HG02852 (cell line): ENCODE measurements at regions not wholly inside any gene's neighbourhood (a gene's known extent, or its start where the extent isn't known, plus 50 kb on each side); places are given as distances from the start of the nearest gene placed in this dataset.
"Not testable (repeated sequence)": the region's sequence is repeated elsewhere in the genome, so short reads cannot be mapped to it uniquely, and the experiment has no call there.

ENCODE experiments used
- ATAC-seq: cut with Tn5 transposase; IDR thresholded peaks from one replicate; pipeline ENCODE4 v1.9.1; 2021; ENCODE audit warnings: mild to moderate bottlenecking, moderate library complexity; ENCODE audit not compliant: unreplicated experiment

DNA sequence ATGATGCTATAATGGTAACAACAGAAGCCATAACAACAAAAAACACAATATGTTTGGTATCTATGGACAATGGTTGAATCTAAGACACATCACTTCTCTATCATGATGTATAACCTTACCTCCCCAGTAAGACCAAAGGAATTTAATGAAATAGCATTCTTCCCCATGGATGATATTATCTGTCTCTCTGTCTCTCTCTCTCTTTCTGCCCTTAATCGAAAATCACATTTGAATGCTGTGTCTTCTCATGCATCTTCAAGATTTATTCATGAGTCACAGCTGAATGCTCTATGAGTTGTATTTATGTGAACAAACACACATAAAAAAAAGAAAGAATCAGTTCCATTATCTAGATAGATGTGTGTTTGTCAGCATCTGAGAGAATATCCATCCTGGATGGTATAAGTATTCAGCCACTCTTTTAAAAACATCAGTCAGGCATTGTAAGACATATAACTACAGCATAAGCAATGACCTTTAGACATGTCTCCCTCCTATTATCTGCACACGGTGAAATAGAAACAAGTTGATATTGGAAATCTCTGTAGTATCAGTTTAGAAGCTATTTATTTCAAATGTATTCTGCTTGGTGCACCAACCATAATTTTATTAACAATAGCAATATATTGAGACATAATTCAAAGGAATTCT is 433.3 kb downstream of the TOX3 start:
- no peak for ATAC-seq

DNA sequence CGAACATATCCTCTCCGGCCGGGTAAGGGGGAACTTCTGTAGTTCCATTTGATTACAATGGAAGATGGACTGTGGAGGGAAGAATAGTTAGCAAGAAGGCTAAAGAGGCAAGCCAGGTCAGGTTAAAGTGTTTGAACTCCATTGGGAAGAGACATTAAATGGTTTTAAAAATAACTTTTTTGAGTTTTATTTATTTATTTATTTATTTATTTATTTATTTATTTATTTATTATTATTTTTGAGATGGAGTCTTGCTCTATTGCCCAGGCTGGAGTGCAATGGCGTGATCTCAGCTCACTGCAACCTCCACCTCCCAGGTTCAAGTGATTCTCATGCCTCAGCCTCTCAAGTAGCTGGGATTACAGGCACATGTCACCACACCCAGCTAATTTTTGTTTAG is 441.9 kb downstream of the TOX3 start:
- not testable (repeated sequence) for ATAC-seq

DNA sequence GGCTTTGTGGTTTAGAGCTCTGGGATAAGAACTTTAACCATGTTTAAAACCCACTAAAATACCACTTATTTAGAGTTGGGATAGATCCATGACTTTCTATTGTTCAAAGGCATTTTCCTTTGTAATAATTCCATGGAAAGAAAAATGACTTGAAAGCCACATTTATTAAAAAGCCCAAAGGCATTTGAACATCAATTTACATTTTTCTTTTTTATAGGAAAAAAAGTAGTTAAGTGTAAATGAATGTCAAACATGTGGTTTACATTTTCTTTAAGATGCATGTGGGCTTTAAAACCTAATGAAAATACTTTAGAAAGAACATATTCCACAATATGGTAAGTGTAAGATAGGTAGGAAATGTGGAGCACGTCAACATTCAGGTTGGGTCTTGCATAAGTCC is 443.2 kb downstream of the TOX3 start:
- no peak for ATAC-seq

DNA sequence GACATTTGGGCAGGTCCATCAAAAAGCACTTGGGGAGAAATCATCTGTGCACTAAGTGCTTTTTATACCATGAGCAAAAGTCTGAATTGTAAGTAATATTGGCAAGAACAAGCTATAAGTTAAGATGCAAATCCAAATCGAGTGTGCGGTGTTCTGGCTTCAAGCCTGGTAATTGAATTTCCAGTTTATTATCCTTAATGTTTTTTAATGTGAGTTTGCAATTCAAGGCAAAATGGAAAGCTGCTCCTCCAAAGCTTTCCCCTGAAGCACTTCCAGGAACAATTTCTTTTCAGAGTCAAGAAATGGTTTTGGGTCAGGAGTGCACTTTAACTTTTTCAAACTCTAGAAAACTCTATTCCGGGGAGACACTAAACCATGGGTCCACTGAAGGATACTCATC is 445.7 kb downstream of the TOX3 start:
- no peak for ATAC-seq

DNA sequence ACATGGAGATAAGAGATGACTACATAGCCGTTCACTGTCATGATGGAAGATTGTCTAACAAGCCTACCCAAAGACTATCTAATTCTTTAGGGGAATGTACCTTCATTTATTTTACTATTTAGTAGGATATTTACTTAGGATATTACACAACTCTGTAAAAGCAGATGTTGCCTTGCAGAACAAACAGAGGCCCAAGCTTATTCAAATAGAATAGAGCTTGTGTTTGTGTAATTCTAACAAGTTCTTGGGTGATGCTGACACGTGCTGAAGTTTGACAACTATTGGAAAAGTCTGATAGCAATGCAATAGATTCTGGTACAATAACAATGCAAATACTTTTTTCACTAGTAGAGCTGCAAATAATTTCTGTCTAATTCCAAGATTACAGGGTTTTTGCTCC is 447.6 kb downstream of the TOX3 start:
- ATAC-seq = no peak

DNA sequence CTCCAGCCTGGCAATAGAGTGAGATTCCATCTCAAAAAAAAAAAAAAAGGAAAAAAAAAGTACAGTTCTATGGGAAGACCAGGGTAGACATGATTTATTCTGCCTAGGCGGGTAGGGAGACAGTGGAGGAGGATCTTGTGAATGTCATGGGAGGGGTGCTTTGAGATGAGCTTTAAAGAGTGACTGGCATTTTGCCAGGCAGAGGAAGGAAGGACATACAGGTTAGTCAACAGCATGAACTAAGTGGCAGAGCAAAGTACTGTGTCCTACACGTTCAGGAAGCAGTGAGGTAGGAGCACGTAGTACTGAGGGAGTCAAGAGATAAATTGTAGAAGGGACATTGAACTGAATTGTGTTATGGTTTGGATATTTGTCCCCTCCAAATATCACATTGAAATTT is 451.5 kb downstream of the TOX3 start:
- no peak for ATAC-seq

DNA sequence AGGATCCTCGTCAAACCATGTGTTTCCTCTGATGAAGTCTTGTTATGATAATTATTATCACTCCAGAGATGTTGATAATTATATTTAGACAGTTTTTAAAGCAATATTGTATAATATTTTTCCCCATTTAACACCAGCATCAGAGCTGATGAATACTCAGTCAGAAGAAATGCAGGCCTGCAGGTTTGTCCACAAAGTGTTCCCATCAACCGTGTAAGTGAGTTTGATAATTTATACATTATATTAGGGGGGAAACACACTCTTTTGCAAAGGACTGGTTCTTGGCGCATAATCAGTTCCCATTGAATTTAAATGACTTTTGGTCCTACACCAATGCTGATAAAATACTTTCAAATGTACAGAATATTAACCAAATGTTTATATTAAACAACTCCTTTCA is 454.8 kb downstream of the TOX3 start:
- no peak for ATAC-seq

DNA sequence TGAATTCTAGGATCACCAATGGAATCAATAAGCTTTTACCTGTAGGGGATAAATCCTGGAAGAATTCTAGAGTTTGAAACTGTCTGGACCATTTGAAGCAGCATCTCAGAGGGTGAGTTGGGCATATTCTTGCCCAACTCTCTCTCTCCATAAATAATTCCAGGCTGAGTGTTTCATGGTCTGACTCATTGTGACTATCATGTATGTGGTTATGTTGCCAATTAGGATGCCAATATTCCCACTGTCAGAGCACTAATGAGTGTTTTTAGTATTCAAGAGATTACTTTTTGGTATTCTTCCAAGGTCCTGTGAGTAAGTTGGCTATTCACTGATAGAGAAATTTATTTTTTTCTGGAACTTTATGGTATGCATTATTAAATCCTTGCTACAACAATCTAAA is 456.9 kb downstream of the TOX3 start:
- ATAC-seq = no peak

DNA sequence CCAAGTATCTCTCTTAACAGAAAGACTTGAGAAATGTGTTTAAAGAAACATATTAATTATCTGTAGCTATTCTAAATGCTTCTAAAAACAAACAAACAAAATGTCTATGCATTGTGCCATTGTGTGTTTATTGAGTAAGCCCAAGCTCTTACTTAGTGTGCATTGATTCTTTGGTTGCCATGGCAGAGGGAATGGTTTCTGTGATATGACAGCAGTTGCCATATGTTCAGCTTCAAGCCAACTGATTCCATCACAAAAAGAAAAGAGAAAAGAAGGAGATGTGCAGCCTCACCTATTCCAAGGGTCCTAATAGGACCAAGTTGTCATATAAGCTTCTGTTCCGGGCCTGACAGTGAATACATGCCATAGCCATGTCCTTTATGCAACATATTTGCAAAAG is 457.5 kb downstream of the TOX3 start:
- no peak for ATAC-seq

DNA sequence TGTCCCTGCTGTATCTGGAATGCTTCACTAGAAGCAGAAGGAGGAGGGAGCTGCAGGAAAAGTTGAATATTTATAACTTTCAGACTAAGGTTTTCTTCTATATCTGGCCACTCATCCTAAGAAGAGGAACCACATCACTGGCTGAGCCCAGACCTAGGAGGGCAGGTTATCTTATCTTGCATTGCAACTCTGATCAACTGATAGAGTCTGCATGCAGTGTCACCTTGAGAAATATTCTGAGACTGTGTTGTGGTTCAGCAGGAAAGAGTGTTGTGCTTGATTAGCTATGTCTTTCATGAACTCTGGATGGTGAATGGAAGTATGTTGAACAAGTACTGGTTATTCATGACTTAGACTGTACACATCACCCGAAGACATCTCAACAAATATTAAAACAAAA is 460.0 kb downstream of the TOX3 start:
- ATAC-seq = no peak

DNA sequence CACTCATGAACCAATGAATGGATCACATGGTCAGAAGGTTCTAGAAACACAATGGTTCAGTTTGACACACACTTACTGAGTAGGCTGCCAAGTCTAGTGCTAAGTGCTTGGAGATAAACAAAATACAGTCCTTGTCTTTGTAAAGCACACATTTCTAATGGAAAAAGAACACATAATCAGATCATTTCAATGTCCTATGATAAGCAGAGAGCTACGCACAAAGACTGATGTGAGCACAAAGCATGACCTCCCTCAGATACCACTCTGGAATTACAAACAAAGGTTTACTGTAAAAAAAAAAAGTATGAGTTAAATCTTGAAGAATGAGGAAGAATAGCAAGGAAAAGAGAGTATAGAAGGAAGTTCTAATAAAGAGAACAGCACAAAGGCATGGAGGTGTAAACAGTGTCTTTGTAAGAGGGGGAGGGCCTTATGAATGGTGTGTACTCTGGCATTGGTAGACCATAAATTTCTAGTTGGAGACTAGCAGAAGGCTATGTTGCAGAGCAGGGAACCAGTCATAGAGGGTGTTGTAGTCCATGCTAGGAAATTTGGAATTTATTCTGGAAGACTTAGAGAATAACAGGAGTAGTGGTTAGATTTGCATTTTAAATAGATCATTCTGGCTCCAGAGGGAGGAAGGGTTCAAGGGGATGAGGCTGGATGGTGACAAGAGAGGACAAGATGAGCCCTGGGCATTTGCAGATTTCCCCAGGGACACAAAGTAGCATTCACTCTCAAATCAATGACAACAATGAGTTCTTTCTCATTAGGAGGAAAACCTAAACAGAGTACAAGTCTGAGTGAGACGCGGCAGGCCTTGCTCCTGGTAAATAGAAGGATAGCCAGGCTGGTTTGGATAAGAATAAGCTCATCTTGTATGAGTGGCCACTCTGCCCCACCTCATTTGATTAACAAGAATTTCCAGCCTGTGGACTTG is 468.0 kb downstream of the TOX3 start:
- ATAC-seq = no peak

DNA sequence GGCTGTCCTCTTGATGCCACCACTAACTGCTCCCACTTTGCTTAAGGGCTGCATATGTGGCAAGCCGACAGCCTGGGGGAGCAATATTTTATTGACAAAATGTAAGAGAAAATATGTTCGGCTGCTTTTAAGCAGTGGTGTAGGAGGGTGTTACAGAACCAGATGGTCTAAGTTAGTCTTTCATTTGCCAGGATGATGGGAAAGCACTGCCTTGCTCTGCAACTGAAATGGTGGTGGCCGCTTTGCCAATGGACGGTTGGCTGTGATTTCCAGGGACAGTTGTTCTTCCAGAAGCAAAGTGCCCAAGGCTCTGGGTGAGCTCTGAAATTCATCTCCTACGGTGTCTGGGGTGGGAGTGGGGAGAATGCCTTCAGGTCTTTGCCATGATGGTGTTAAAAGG is 469.3 kb downstream of the TOX3 start:
- ATAC-seq = no peak

DNA sequence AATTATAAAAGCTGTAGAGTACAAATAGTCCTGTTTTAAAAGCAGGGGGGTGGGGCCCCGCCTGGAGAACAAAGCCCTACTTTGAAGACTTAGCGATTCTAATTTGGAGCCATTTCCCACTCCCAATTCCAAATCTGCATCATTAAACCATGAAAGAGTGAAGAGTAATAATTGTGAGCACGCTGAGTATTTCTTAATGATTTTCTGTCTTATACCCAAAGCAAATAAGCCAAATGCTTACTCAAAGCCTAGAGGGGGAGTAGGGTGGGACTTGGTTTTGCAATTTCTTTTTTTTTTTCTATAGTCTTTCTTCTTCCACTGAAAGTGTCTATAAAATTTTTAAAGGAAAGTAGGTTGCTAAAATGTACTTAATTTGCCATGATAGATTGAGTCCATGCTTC is 470.1 kb downstream of the TOX3 start:
- ATAC-seq = no peak

DNA sequence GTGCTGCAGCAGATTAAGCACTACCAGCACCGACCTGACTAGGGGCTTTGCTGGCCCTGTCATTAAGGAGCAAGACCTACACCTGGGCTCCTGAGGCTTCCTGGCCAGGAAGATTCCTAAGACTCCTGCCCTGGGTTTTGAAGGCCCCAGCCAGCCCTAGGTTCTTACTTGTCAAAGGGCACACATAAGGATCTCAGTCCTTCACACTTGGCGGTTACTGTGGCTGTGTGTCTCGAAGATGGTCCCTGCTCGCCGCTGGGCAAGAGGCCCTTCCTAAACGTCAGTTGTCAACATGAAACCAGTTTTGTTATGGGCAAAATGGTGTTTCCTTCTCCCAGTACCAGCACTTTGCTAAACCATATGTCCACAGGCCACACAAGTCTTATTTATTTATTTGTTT is 470.6 kb downstream of the TOX3 start:
- no peak for ATAC-seq

DNA sequence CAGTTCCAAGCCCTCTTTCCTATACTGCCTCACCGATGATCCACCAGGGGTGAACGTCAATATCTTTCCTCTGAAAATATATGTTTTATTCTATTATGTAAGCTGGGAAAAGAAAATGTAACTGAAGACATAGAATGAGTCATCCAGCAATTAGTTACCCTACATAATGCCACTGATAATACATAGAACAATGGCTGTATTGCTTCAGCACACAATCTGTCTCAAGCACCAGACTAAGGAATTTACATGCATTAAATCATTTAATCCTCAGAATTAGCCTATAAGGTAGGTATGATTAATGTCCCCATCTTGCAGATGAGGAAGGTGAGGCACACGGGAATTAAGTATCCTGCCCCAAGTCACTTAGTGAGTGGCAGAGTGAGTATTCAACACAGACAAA is 472.8 kb downstream of the TOX3 start:
- ATAC-seq = no peak

DNA sequence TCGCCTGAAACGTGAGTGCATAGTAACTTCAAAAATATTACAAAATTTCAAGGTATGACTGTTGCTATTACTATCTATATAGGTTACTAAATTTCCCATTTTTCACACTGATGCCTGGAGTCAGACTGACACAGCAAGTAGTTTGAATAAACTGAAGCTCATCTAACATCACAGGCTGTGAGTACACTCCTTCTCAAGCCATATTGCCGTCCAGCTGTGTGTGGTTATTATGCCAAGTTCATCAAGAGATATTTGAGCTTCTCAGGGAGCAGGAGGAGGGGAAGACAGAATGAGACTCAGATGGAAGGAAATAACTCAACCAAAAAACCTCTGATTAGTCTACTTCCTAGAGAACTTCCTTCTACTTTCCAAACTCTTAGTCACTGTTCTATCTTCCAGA is 473.9 kb downstream of the TOX3 start:
- ATAC-seq = no peak

DNA sequence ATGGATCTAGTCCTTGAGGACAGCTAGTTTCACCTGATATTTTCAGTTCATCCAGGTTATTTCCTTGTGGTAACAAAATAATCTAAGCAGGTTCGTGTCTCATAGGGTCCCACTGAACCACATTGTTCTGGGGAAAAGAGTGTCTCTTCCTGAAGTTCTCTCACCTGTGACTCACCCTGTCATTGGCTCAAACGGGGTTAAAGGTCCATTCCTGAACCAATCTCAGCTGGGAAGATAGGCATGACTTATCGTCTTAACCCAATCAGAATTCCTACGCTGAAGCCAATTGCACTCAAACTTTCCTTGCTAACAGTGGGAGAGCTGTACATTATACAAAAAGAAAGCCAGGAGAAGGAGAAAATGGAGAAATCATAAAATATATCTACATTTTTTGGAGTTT is 475.8 kb downstream of the TOX3 start:
- ATAC-seq = no peak

DNA sequence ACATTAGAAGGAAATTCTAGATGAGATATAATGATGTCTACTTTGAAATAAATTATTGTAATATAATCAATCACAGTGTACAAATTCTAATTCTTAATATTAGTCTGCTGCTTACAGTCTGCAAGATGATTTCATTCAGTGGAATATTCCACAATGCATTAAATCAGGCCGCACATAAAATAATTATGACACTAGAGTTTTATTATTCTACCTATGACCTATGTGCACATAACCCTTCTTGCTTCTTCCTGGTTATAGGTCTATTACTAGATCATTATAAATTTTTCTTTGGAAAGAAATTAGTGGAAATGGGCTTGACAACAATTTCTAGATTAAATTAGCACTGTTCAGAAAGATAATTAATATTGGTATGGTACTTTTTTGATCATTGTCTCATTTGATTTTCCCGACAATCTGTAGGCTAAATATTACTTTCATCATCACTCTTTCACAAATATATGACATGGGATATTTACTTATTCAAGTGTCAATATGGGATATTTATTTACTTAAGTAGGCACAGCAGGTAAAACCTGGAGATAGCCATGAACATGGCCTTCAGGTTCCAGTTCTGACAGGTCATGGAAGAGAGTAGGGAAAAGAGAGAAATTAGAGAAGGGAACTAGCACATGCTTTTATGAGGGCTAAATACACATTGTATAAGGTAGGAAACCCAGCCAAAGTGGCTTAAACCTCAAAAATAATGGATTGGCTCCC is 476.4 kb downstream of the TOX3 start:
- ATAC-seq = no peak

DNA sequence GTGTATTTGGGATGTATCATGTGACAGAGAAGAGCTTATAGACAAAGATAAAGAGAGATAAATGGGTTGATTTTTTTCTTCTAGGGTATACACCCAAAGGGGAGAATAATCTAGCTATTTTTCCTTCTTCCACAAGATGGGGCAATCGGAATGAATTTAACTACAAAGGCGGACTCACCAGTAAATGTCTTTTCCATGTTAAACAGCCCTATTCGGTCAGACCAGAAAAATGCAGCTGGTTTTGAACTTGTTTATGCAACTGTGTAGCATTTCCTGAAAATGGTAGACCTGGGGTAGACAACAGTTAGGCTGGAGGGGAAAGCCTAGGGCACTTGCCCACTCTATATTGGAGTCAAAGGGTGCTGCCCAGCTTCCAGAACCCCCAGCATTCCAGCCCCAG is 477.1 kb downstream of the TOX3 start:
- no peak for ATAC-seq

DNA sequence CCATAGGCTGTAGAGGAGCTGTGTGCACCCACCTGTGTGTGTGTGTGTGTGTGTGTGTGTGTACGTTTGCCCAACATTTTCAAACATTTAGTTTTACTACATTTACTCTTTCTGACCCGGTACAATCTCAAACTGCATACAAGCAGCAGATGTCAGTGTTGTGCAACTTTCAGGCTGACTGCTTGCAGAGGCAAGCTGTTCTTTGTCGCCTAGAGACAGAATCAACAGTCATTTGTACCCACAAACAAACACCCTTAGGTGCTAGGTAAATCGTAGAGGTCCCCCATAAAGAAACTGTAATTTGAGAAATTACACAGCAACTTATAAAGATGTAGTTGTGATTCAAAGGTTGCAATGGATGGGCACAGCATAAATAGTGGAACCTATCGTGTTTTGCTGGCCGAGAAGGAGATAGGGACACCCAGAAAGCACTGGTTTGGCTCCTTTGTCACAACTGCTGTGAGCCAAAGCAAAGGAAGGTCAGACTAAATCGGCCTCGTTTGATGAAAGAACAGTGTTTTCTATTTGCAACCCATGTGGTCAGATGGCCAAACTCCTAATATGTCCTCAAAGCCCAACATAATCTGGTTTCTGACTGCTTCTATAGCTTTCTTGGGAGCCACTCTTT is 478.4 kb downstream of the TOX3 start:
- ATAC-seq = no peak

DNA sequence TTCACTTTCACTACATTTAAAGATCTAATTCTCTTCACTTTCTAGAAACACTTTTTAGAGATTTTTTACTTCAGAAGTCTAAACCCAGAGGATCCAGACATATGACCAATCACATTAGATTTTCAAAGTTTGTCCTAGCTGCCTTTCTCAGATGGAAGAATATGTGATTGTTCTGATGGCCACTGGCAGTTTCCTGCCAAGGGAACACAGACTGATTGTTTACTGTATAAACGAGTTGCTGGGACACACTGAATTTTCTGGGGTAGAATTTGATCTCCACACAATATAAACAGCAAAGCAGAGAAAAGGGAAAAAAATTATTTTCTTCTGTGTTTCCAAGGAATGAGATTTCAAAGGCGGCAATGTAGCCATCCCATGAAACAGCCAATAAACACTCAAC is 480.0 kb downstream of the TOX3 start:
- no peak for ATAC-seq
